SK-N-SH treated with all-trans-retinoic acid at 6 μM for 48 hours (cell line): ENCODE measurements at regions not wholly inside any gene's neighbourhood (a gene's known extent, or its start where the extent isn't known, plus 50 kb on each side); places are given as distances from the start of the nearest gene placed in this dataset.

ENCODE experiments used
- ARNTL ChIP-seq: fragments of 450-650 bp; formaldehyde crosslinking; IDR thresholded peaks from 2 replicates; pipeline ENCODE4 v1.5.0; 2020; ENCODE audit warnings: low read depth, mild to moderate bottlenecking, moderate library complexity, borderline replicate concordance
- CREB5 ChIP-seq: fragments of 250-450 bp; sonication (Bioruptor Pico); IDR thresholded peaks from 2 replicates; pipeline ENCODE4 v1.5.1; 2020; ENCODE audit warnings: low read depth, mild to moderate bottlenecking, moderate library complexity
- CSDC2 ChIP-seq: fragments of 250-450 bp; sonication (Bioruptor Pico); IDR thresholded peaks from 2 replicates; pipeline ENCODE4 v1.5.0; 2020; ENCODE audit warnings: mild to moderate bottlenecking, moderate library complexity
- SNAI2 ChIP-seq: fragments of 250-450 bp; sonication (Bioruptor Pico); IDR thresholded peaks from 2 replicates; pipeline ENCODE4 v1.5.0; 2020; ENCODE audit warnings: mild to moderate bottlenecking, moderate library complexity
- TCF4 ChIP-seq: fragments of 250-450 bp; sonication (Bioruptor Pico); IDR thresholded peaks from 2 replicates; pipeline ENCODE4 v1.8.0; 2021; ENCODE audit warnings: mild to moderate bottlenecking, moderate library complexity, borderline replicate concordance

GRCh38 chr2:182646763-182647498 lies 69.1 kb upstream of the DNAJC10 start:
- TF ChIP-seq ARNTL (CRISPR knock-in tag) (no peak), CSDC2 (CRISPR knock-in tag) (no peak), TCF4 (peak; percentile 70; the same call in 1 of the 2 replicates), CREB5 (CRISPR knock-in tag) (no peak), SNAI2 (CRISPR knock-in tag) (no peak)
